DOHH2 (cell line): ENCODE measurements at regions not wholly inside any gene's neighbourhood (a gene's known extent, or its start where the extent isn't known, plus 50 kb on each side); places are given as distances from the start of the nearest gene placed in this dataset.

Experiments used
- H3F3A ChIP-seq: fragments of 200-600 bp; sonication (generic), shearing (Covaris generic); 2 replicates; pipeline ENCODE4 v1.6.0; 2016; ENCODE audit warnings: antibody characterized with exemption, mild to moderate bottlenecking; ENCODE audit not compliant: control insufficient read depth, insufficient read depth
- H3K27ac ChIP-seq: fragments of 200-600 bp; sonication (generic); 2 replicates; pipeline ENCODE4 v1.5.1; 2014; ENCODE audit warnings: low read depth, mild to moderate bottlenecking, low read length, moderate library complexity
- H3K27me3 ChIP-seq: fragments of 200-600 bp; sonication (generic); 2 replicates; pipeline ENCODE4 v1.6.1; 2014; ENCODE audit warnings: mild to moderate bottlenecking, low read length, mixed read lengths; ENCODE audit not compliant: control insufficient read depth
- H3K36me3 ChIP-seq: fragments of 200-600 bp; sonication (generic); 2 replicates; pipeline ENCODE4 v1.6.1; 2014; ENCODE audit warnings: mild to moderate bottlenecking, low read length, moderate library complexity, mixed read lengths; ENCODE audit not compliant: control insufficient read depth
- H3K4me1 ChIP-seq: fragments of 200-600 bp; sonication (generic); 2 replicates; pipeline ENCODE4 v1.6.1; 2014; ENCODE audit warnings: mild to moderate bottlenecking, low read length, mixed read lengths; ENCODE audit not compliant: control insufficient read depth
- H3K4me2 ChIP-seq: fragments of 200-600 bp; sonication (generic); 2 replicates; pipeline ENCODE4 v1.6.0; 2014; ENCODE audit warnings: mild to moderate bottlenecking, low read length, moderate library complexity
- H3K4me3 ChIP-seq: fragments of 200-600 bp; sonication (generic); 2 replicates; pipeline ENCODE4 v1.5.1; 2014; ENCODE audit warnings: mild to moderate bottlenecking, low read length, mixed read lengths
- H3K79me2 ChIP-seq: fragments of 200-600 bp; sonication (generic); 2 replicates; pipeline ENCODE4 v1.6.1; 2014; ENCODE audit warnings: mild to moderate bottlenecking, low read length, mixed read lengths; ENCODE audit not compliant: control insufficient read depth
- H3K9me2 ChIP-seq: fragments of 200-600 bp; sonication (generic); replicated peaks from 2 replicates; pipeline ENCODE4 v1.6.1; 2014; ENCODE audit warnings: mild to moderate bottlenecking, low read length, mixed read lengths; ENCODE audit not compliant: control insufficient read depth
- H3K9me3 ChIP-seq: fragments of 200-600 bp; sonication (generic); 2 replicates; pipeline ENCODE4 v1.6.1; 2014; ENCODE audit warnings: antibody characterized with exemption, low read length, mixed read lengths; ENCODE audit not compliant: control insufficient read depth, insufficient read depth
- H4K20me1 ChIP-seq: fragments of 200-600 bp; sonication (generic); 2 replicates; pipeline ENCODE4 v1.6.0; 2014; ENCODE audit warnings: low read depth, mild to moderate bottlenecking, antibody characterized with exemption, low read length, moderate library complexity; ENCODE audit not compliant: control insufficient read depth, insufficient read depth
- CTCF ChIP-seq: fragments of 200-600 bp; sonication (generic); IDR thresholded peaks from one replicate; pipeline ENCODE4 v1.5.1; 2014; ENCODE audit warnings: antibody characterized with exemption, mild to moderate bottlenecking, low read depth, low read length; ENCODE audit not compliant: poor library complexity, severe bottlenecking
- EZH2phosphoT487 ChIP-seq: fragments of 200-600 bp; sonication (generic); IDR thresholded peaks from 2 replicates; pipeline ENCODE4 v1.6.1; 2017; ENCODE audit warnings: borderline replicate concordance, mild to moderate bottlenecking, antibody characterized with exemption, low read length, moderate library complexity, mixed read lengths

GRCh38 chr2:144924827-144925226 is 404.9 kb upstream of the ZEB2 start:
- H4K20me1 ChIP-seq, result no peaks in the 10 kb centered on the region
- H3K36me3 ChIP-seq, result no peaks in the 10 kb centered on the region; the same call in 1 of the 2 replicates
- H3K79me2 ChIP-seq, result no peaks in the 10 kb centered on the region
- no peak overlapping the region for H3K27ac ChIP-seq
- no peak overlapping the region for H3K4me3 ChIP-seq
- no peaks in the 10 kb centered on the region for H3F3A ChIP-seq
- no peaks in the 10 kb centered on the region for H3K9me2 ChIP-seq
- peaks cover 17% of the 10 kb centered on the region; the same call in 1 of the 2 replicates for H3K9me3 ChIP-seq
- TF ChIP-seq CTCF (no peak), EZH2phosphoT487 (no peak)
- H3K27me3 ChIP-seq, result no peaks in the 10 kb centered on the region
- peaks cover 5% of the 10 kb centered on the region; the same call in 1 of the 2 replicates for H3K4me1 ChIP-seq
- H3K4me2 ChIP-seq, result no peak overlapping the region

GRCh38 chr2:144922519-144922918 is 402.6 kb upstream of the ZEB2 start:
- no peak for TF ChIP-seq CTCF
- no peak for TF ChIP-seq EZH2phosphoT487
- Histone ChIP-seq H3K27me3 (no peaks in the 10 kb centered on the region), H3K4me2 (no peak overlapping the region), H3K36me3 (no peaks in the 10 kb centered on the region; the same call in 1 of the 2 replicates), H3K4me1 (peaks cover 5% of the 10 kb centered on the region; the same call in 1 of the 2 replicates), H3K9me2 (no peaks in the 10 kb centered on the region), H3F3A (no peaks in the 10 kb centered on the region), H4K20me1 (no peaks in the 10 kb centered on the region), H3K9me3 (peaks cover 11% of the 10 kb centered on the region; the same call in 1 of the 2 replicates), H3K27ac (no peak overlapping the region), H3K4me3 (no peak overlapping the region), H3K79me2 (no peaks in the 10 kb centered on the region)

- H3K9me3 ChIP-seq, result peaks cover 5% of the 10 kb centered on the region; the same call in 1 of the 2 replicates
- H3K9me2 ChIP-seq, result no peaks in the 10 kb centered on the region
- no peaks in the 10 kb centered on the region; the same call in 1 of the 2 replicates for H3K36me3 ChIP-seq
- H3K4me3 ChIP-seq, result no peak overlapping the region
- H3K79me2 ChIP-seq, result no peaks in the 10 kb centered on the region
- TF ChIP-seq CTCF (no peak), EZH2phosphoT487 (no peak)
- no peak overlapping the region for H3K27ac ChIP-seq
- no peaks in the 10 kb centered on the region for H3K27me3 ChIP-seq
- no peak overlapping the region for H3K4me2 ChIP-seq
- H3K4me1 ChIP-seq, result peaks cover 5% of the 10 kb centered on the region; the same call in 1 of the 2 replicates
- no peaks in the 10 kb centered on the region for H3F3A ChIP-seq
- no peaks in the 10 kb centered on the region for H4K20me1 ChIP-seq
These were observed 401.0 kb upstream of the ZEB2 start for GRCh38 chr2:144920755-144921530.
